Keratinocyte (primary cell): ENCODE measurements at regions not wholly inside any gene's neighbourhood (a gene's known extent, or its start where the extent isn't known, plus 50 kb on each side); places are given as distances from the start of the nearest gene placed in this dataset.

Experiments
- DNase-seq: peaks from one replicate; pipeline ENCODE4 v3.0.0-alpha.2; 2011; ENCODE audit warnings: low read depth, missing footprints, low spot score
- FAIRE-seq: peaks from 2 replicates; lab custom pipeline; 2011; peaks lifted over from hg19 to GRCh38; lab: Jason Lieb, UNC
- H2AFZ ChIP-seq: 2 replicates; pipeline ENCODE4 v1.6.0; 2012; ENCODE audit warnings: low read length, control low read depth, inconsistent platforms; ENCODE audit not compliant: control insufficient read depth
- H3K27ac ChIP-seq: 2 replicates; pipeline ENCODE4 v1.5.1; 2011; ENCODE audit warnings: low read length; ENCODE audit not compliant: control insufficient read depth, insufficient read depth
- H3K27me3 ChIP-seq: 3 replicates; pipeline ENCODE4 v1.6.0; 2011; ENCODE audit warnings: low read length; ENCODE audit not compliant: control insufficient read depth, insufficient read depth; ENCODE audit errors: extremely low read depth
- H3K36me3 ChIP-seq, 2 experiments: 2 replicates in 1 of 2; 3 replicates in 1 of 2; pipeline ENCODE4 v1.5.1; 2011; ENCODE audit warnings: low read length in 2 of 2, mild to moderate bottlenecking in 1 of 2; ENCODE audit not compliant: control insufficient read depth in 2 of 2, insufficient read depth in 2 of 2; ENCODE audit errors: extremely low read depth in 1 of 2
- H3K4me1 ChIP-seq: 3 replicates; pipeline ENCODE4 v1.5.1; 2011; ENCODE audit warnings: low read length; ENCODE audit not compliant: control insufficient read depth, insufficient read depth; ENCODE audit errors: extremely low read depth
- H3K4me2 ChIP-seq: 3 replicates; pipeline ENCODE4 v1.6.0; 2011; ENCODE audit warnings: low read depth, low read length; ENCODE audit not compliant: control insufficient read depth, insufficient read depth; ENCODE audit errors: extremely low read depth
- H3K4me3 ChIP-seq, 3 experiments: fragments of 200-600 bp in 1 of 3; sonication (generic) in 1 of 3; 2 replicates in 2 of 3; 3 replicates in 1 of 3; pipeline ENCODE4 v1.5.1; 2011 to 2016; ENCODE audit warnings: low read length in 3 of 3, mild to moderate bottlenecking in 3 of 3, control low read depth in 2 of 3, inconsistent platforms in 1 of 3, low read depth in 1 of 3, mixed read lengths in 1 of 3, mixed run types in 1 of 3, moderate library complexity in 1 of 3; ENCODE audit not compliant: control insufficient read depth in 2 of 3, insufficient read depth in 2 of 3; ENCODE audit errors: extremely low read depth in 1 of 3
- H3K79me2 ChIP-seq: 2 replicates; pipeline ENCODE4 v1.6.0; 2012; ENCODE audit warnings: low read length; ENCODE audit not compliant: control insufficient read depth, insufficient read depth
- H3K9ac ChIP-seq: 3 replicates; pipeline ENCODE4 v1.6.0; 2011; ENCODE audit warnings: low read length; ENCODE audit not compliant: control insufficient read depth, insufficient read depth; ENCODE audit errors: extremely low read depth
- H3K9me1 ChIP-seq: 3 replicates; pipeline ENCODE4 v1.6.0; 2011; ENCODE audit warnings: low read length; ENCODE audit not compliant: control insufficient read depth, insufficient read depth; ENCODE audit errors: extremely low read depth
- H3K9me3 ChIP-seq: 2 replicates; pipeline ENCODE4 v1.5.1; 2012; ENCODE audit warnings: low read depth, low read length; ENCODE audit not compliant: control insufficient read depth
- H4K20me1 ChIP-seq: 3 replicates; pipeline ENCODE4 v1.6.0; 2011; ENCODE audit warnings: low read length; ENCODE audit not compliant: control insufficient read depth, insufficient read depth; ENCODE audit errors: extremely low read depth
- CTCF ChIP-seq, 3 experiments: IDR thresholded peaks in 1 of 3; conservative IDR thresholded peaks in 1 of 3; optimal IDR thresholded peaks in 1 of 3; 2 replicates in 2 of 3; 3 replicates in 1 of 3; pipeline versions ENCODE3 to v1.5.1; 2011; ENCODE audit warnings: low read length in 3 of 3, mild to moderate bottlenecking in 3 of 3, moderate library complexity in 2 of 3, control low read depth in 1 of 3, inconsistent platforms in 1 of 3; ENCODE audit not compliant: insufficient read depth in 2 of 3; ENCODE audit errors: extremely low read depth in 1 of 3
- EZH2 ChIP-seq: IDR thresholded peaks from one replicate; pipeline ENCODE4 v1.6.1; 2012; ENCODE audit warnings: inconsistent platforms, mild to moderate bottlenecking, low read length, moderate library complexity
- dilution Hi-C: fragments of 300-500 bp; cut with MboI; formaldehyde crosslinking; loops from one replicate; pipeline ENCODE4 v1.7.0; 2020; ENCODE audit warnings: low sequenced_read_pairs; ENCODE audit not compliant: extremely low pct_ligation_motif_present

GRCh38 chr10:65628493-65629139 lies 1297.2 kb upstream of the LRRTM3 start:
- DNase-seq = no peak
- H4K20me1 ChIP-seq = no peaks in the 10 kb centered on the region
- no peak for FAIRE-seq
- no peak overlapping the region for H3K4me2 ChIP-seq
- H3K27ac ChIP-seq = no peak overlapping the region
- TF ChIP-seq EZH2 (no peak), CTCF (optimal IDR thresholded peaks at IDR 0.05 in 1 of 3, IDR thresholded peaks at IDR 0.05 in 1 of 3, conservative IDR thresholded peaks at IDR 0.05 in 1 of 3; ENCODE audit: extremely low read depth in 1 of 3, insufficient read depth in 2 of 3, low read length in 3 of 3) (no peak)
- no peaks in the 10 kb centered on the region for H3K36me3 ChIP-seq
- H3K27me3 ChIP-seq = no peaks in the 10 kb centered on the region
- no peaks in the 10 kb centered on the region for H3K9me1 ChIP-seq
- no peaks in the 10 kb centered on the region for H3K9me3 ChIP-seq
- no peak overlapping the region for H3K9ac ChIP-seq
- H3K79me2 ChIP-seq = no peaks in the 10 kb centered on the region
- dilution Hi-C loops = no loop called here
- no peak overlapping the region for H3K4me3 ChIP-seq
- H3K4me1 ChIP-seq = no peaks in the 10 kb centered on the region
- H2AFZ ChIP-seq = no peak overlapping the region

- TF ChIP-seq EZH2 (no peak), CTCF (optimal IDR thresholded peaks at IDR 0.05 in 1 of 3, IDR thresholded peaks at IDR 0.05 in 1 of 3, conservative IDR thresholded peaks at IDR 0.05 in 1 of 3; ENCODE audit: extremely low read depth in 1 of 3, insufficient read depth in 2 of 3, low read length in 3 of 3) (no peak)
- Histone ChIP-seq H3K4me3 (no peak overlapping the region), H3K79me2 (no peaks in the 10 kb centered on the region), H3K4me1 (no peaks in the 10 kb centered on the region), H2AFZ (no peak overlapping the region), H4K20me1 (no peaks in the 10 kb centered on the region), H3K9ac (no peak overlapping the region), H3K36me3 (no peaks in the 10 kb centered on the region), H3K9me3 (no peaks in the 10 kb centered on the region), H3K27ac (no peak overlapping the region), H3K9me1 (no peaks in the 10 kb centered on the region), H3K4me2 (no peak overlapping the region), H3K27me3 (no peaks in the 10 kb centered on the region)
- FAIRE-seq (no peak), DNase-seq (no peak)
- dilution Hi-C loops = no loop called here
Observed at GRCh38 chr10:65660006-65660405, 1265.8 kb upstream of the LRRTM3 start.
